CD4-positive, alpha-beta memory T cell (primary cell): ENCODE measurements at regions not wholly inside any gene's neighbourhood (a gene's known extent, or its start where the extent isn't known, plus 50 kb on each side); places are given as distances from the start of the nearest gene placed in this dataset.

Source experiments
- CTCF ChIA-PET: fragments of 350-600 bp; sonication (Branson Sonifier 250); formaldehyde crosslinking; loops from one replicate; lab custom pipeline; 2021; ENCODE audit warnings: inconsistent platforms; ENCODE audit not compliant: partially characterized antibody; lab: Charles Lee
- POLR2A ChIA-PET: fragments of 350-600 bp; sonication (Branson Sonifier 250); formaldehyde crosslinking; loops from one replicate; lab custom pipeline; 2021; ENCODE audit not compliant: partially characterized antibody; lab: Charles Lee
- DNase-seq, 5 donors: peaks; one replicate each; pipeline versions ENCODE4 v3.0.0 to v3.0.0-alpha.2; 2020 to 2022; ENCODE audit warnings: mixed read lengths in 1 of 5
- H3K27ac ChIP-seq: one replicate; pipeline ENCODE4 v1.7.0; 2013; ENCODE audit warnings: low read depth, low read length
- H3K27me3 ChIP-seq: 2 replicates; pipeline ENCODE4 v1.7.0; 2013; ENCODE audit warnings: mild to moderate bottlenecking, low read length, moderate library complexity; ENCODE audit not compliant: insufficient read depth
- H3K36me3 ChIP-seq: 2 replicates; pipeline ENCODE4 v1.7.0; 2013; ENCODE audit warnings: mild to moderate bottlenecking, low read length, moderate library complexity; ENCODE audit not compliant: insufficient read depth
- H3K4me1 ChIP-seq: 2 replicates; pipeline ENCODE4 v1.7.0; 2013; ENCODE audit warnings: mild to moderate bottlenecking, low read length, moderate library complexity; ENCODE audit not compliant: insufficient read depth
- H3K4me3 ChIP-seq, 2 donors: one replicate each; pipeline ENCODE4 v1.7.0; 2013; ENCODE audit warnings: low read length in 2 of 2, mild to moderate bottlenecking in 1 of 2
- H3K9me3 ChIP-seq, 2 donors: one replicate each; pipeline ENCODE4 v1.7.0; 2013; ENCODE audit warnings: low read length in 2 of 2, control low read depth in 1 of 2; ENCODE audit not compliant: control insufficient read depth in 1 of 2
- H3K27ac Mint-ChIP-seq, 7 donors: one replicate each; pipeline ENCODE4 v1.8.0; 2020 to 2021; ENCODE audit warnings: mixed read lengths in 7 of 7, mild to moderate bottlenecking in 6 of 7, inconsistent platforms in 3 of 7, moderate library complexity in 3 of 7
- H3K27me3 Mint-ChIP-seq, 2 donors: one replicate each; pipeline ENCODE4 v1.8.0; 2020 to 2021; ENCODE audit warnings: mixed read lengths in 2 of 2
- H3K36me3 Mint-ChIP-seq, 2 donors: one replicate each; pipeline ENCODE4 v1.8.0; 2020 to 2021; ENCODE audit warnings: mixed read lengths in 2 of 2, inconsistent platforms in 1 of 2, mild to moderate bottlenecking in 1 of 2
- H3K4me1 Mint-ChIP-seq, 4 donors: one replicate each; pipeline ENCODE4 v1.8.0; 2020 to 2021; ENCODE audit warnings: mixed read lengths in 4 of 4, mild to moderate bottlenecking in 1 of 4
- H3K4me3 Mint-ChIP-seq, 8 donors: one replicate each; pipeline ENCODE4 v1.8.0; 2020 to 2021; ENCODE audit warnings: mixed read lengths in 8 of 8, mild to moderate bottlenecking in 7 of 8, moderate library complexity in 6 of 8, inconsistent platforms in 3 of 8
- H3K9me3 Mint-ChIP-seq, 8 donors: one replicate each; pipeline ENCODE4 v1.8.0; 2020 to 2021; ENCODE audit warnings: mixed read lengths in 8 of 8, mild to moderate bottlenecking in 5 of 8, inconsistent platforms in 3 of 8, moderate library complexity in 1 of 8
- intact Hi-C: fragments of 100-400 bp; cut with micrococcal nuclease; formaldehyde crosslinking; loops from one replicate; pipeline ENCODE4 v1.15.1; 2023

- peak overlapping the region in 3 of 8 donors; percentile 4 to 70 (median 25) for H3K4me3 Mint-ChIP-seq
- Histone ChIP-seq H3K9me3 (no peaks in the 10 kb centered on the region), H3K4me3 (no peak overlapping the region), H3K27me3 (no peaks in the 10 kb centered on the region), H3K4me1 (peaks cover 25% of the 10 kb centered on the region), H3K36me3 (no peaks in the 10 kb centered on the region), H3K27ac (no peak overlapping the region)
- peaks cover 5 to 28% (median 18%) of the 10 kb centered on the region in 4 donors for H3K4me1 Mint-ChIP-seq
- H3K27ac Mint-ChIP-seq = peak overlapping the region in 3 of 7 donors; percentile 1 to 72 (median 51)
- DNase-seq = no peak
- CTCF ChIA-PET = no interaction called here
- no peaks in the 10 kb centered on the region for H3K36me3 Mint-ChIP-seq
- H3K9me3 Mint-ChIP-seq = peaks cover 0 to 13% (median under 1%) of the 10 kb centered on the region in 8 donors
- intact Hi-C loops = no loop called here
- H3K27me3 Mint-ChIP-seq = peaks cover 0 to 7% of the 10 kb centered on the region in 2 donors
- POLR2A ChIA-PET = no interaction called here
These were observed 526.3 kb downstream of the MATN1 start for GRCh38 chr1:30196872-30197638.

- Histone ChIP-seq H3K36me3 (no peaks in the 10 kb centered on the region), H3K9me3 (no peaks in the 10 kb centered on the region), H3K27me3 (no peaks in the 10 kb centered on the region), H3K4me1 (peaks cover 31% of the 10 kb centered on the region), H3K27ac (no peak overlapping the region), H3K4me3 (no peak overlapping the region)
- Mint-ChIP-seq H3K9me3 (peaks cover 0 to 13% (median under 1%) of the 10 kb centered on the region in 8 donors), H3K4me1 (peaks cover 5 to 32% (median 19%) of the 10 kb centered on the region in 4 donors), H3K36me3 (no peaks in the 10 kb centered on the region), H3K27ac (peak overlapping the region in 5 of 7 donors; percentile 18 to 72 (median 40)), H3K27me3 (peaks cover 0 to 7% of the 10 kb centered on the region in 2 donors), H3K4me3 (peak overlapping the region in 1 of 8 donors; percentile 25)
- intact Hi-C loops = no loop called here
- ChIA-PET CTCF (no interaction called here), POLR2A (no interaction called here)
- no peak for DNase-seq
These were observed 526.9 kb downstream of the MATN1 start for GRCh38 chr1:30196457-30196856.

- Histone ChIP-seq H3K27ac (no peak overlapping the region), H3K9me3 (no peaks in the 10 kb centered on the region), H3K36me3 (no peaks in the 10 kb centered on the region), H3K4me3 (no peak overlapping the region), H3K4me1 (peaks cover 40% of the 10 kb centered on the region), H3K27me3 (no peaks in the 10 kb centered on the region)
- intact Hi-C loops = no loop called here
- Mint-ChIP-seq H3K36me3 (no peaks in the 10 kb centered on the region), H3K9me3 (peaks cover 0 to 6% (median 1%) of the 10 kb centered on the region in 8 donors), H3K4me1 (peaks cover 9 to 40% (median 27%) of the 10 kb centered on the region in 4 donors), H3K27me3 (peaks cover 0 to 7% of the 10 kb centered on the region in 2 donors), H3K4me3 (no peak overlapping the region), H3K27ac (peak overlapping the region in 1 of 7 donors; percentile 8)
- DNase-seq = no peak
- ChIA-PET POLR2A (no interaction called here), CTCF (no interaction called here)
These were observed 527.8 kb downstream of the MATN1 start for GRCh38 chr1:30195424-30196134.

GRCh38 chr1:30194741-30195423 lies 528.5 kb downstream of the MATN1 start:
- Histone ChIP-seq H3K36me3 (no peaks in the 10 kb centered on the region), H3K27me3 (no peaks in the 10 kb centered on the region), H3K4me1 (peaks cover 47% of the 10 kb centered on the region), H3K9me3 (no peaks in the 10 kb centered on the region), H3K27ac (no peak overlapping the region), H3K4me3 (no peak overlapping the region)
- peak overlapping the region in 1 of 8 donors; percentile 29 for H3K4me3 Mint-ChIP-seq
- intact Hi-C loops = no loop called here
- peaks cover 9 to 47% (median 32%) of the 10 kb centered on the region in 4 donors for H3K4me1 Mint-ChIP-seq
- ChIA-PET POLR2A (no interaction called here), CTCF (no interaction called here)
- H3K27me3 Mint-ChIP-seq = peaks cover 0 to 7% of the 10 kb centered on the region in 2 donors
- peak overlapping the region in 4 of 7 donors; percentile 4 to 64 (median 16) for H3K27ac Mint-ChIP-seq
- H3K9me3 Mint-ChIP-seq = peaks cover 0 to 3% (median 0%) of the 10 kb centered on the region in 8 donors
- H3K36me3 Mint-ChIP-seq = no peaks in the 10 kb centered on the region
- no peak for DNase-seq

GRCh38 chr1:30194046-30194619 lies 529.3 kb downstream of the MATN1 start:
- no peak for DNase-seq
- intact Hi-C loops = no loop called here

GRCh38 chr1:30192969-30193630 lies 530.3 kb downstream of the MATN1 start:
- no peaks in the 10 kb centered on the region for H3K36me3 ChIP-seq
- H3K9me3 Mint-ChIP-seq = peaks cover 0 to 3% (median 0%) of the 10 kb centered on the region in 8 donors
- H3K27ac Mint-ChIP-seq = peak overlapping the region in 6 of 7 donors; percentile 38 to 89 (median 72)
- no peak for DNase-seq
- peaks cover 0 to 11% of the 10 kb centered on the region in 2 donors for H3K27me3 Mint-ChIP-seq
- POLR2A ChIA-PET = no interaction called here
- no peaks in the 10 kb centered on the region for H3K27me3 ChIP-seq
- H3K4me3 ChIP-seq = no peak overlapping the region
- H3K9me3 ChIP-seq = no peaks in the 10 kb centered on the region
- intact Hi-C loops = no loop called here
- H3K4me1 Mint-ChIP-seq = peaks cover 9 to 60% (median 43%) of the 10 kb centered on the region in 4 donors
- peak overlapping the region in 1 of 8 donors; percentile 38 for H3K4me3 Mint-ChIP-seq
- H3K4me1 ChIP-seq = peaks cover 65% of the 10 kb centered on the region
- no peak overlapping the region for H3K27ac ChIP-seq
- no peaks in the 10 kb centered on the region for H3K36me3 Mint-ChIP-seq
- CTCF ChIA-PET = no interaction called here

More at GRCh38 chr1:30194046-30194619, 529.3 kb downstream of the MATN1 start:
- Histone ChIP-seq H3K9me3 (no peaks in the 10 kb centered on the region), H3K4me3 (no peak overlapping the region), H3K36me3 (no peaks in the 10 kb centered on the region), H3K4me1 (peaks cover 54% of the 10 kb centered on the region), H3K27ac (no peak overlapping the region), H3K27me3 (no peaks in the 10 kb centered on the region)
- Mint-ChIP-seq H3K4me3 (no peak overlapping the region), H3K27me3 (peaks cover 0 to 8% of the 10 kb centered on the region in 2 donors), H3K9me3 (peaks cover 0 to 3% (median 0%) of the 10 kb centered on the region in 8 donors), H3K4me1 (peaks cover 9 to 52% (median 37%) of the 10 kb centered on the region in 4 donors), H3K36me3 (no peaks in the 10 kb centered on the region), H3K27ac (peak overlapping the region in 3 of 7 donors; percentile 13 to 72 (median 55))
- ChIA-PET CTCF (no interaction called here), POLR2A (no interaction called here)
